H4 (cell line): ENCODE measurements at regions not wholly inside any gene's neighbourhood (a gene's known extent, or its start where the extent isn't known, plus 50 kb on each side); places are given as distances from the start of the nearest gene placed in this dataset.
"Not testable (repeated sequence)": the region's sequence is repeated elsewhere in the genome, so short reads cannot be mapped to it uniquely, and the experiment has no call there.

Experiments
- DNase-seq: peaks from one replicate; pipeline ENCODE4 v3.0.0-alpha.2; 2015; ENCODE audit warnings: low spot score

- DNase-seq: peak; percentile 14
Measured at GRCh38 chr1:74818241-74818640, 85.3 kb downstream of the TYW3 start.

DNA sequence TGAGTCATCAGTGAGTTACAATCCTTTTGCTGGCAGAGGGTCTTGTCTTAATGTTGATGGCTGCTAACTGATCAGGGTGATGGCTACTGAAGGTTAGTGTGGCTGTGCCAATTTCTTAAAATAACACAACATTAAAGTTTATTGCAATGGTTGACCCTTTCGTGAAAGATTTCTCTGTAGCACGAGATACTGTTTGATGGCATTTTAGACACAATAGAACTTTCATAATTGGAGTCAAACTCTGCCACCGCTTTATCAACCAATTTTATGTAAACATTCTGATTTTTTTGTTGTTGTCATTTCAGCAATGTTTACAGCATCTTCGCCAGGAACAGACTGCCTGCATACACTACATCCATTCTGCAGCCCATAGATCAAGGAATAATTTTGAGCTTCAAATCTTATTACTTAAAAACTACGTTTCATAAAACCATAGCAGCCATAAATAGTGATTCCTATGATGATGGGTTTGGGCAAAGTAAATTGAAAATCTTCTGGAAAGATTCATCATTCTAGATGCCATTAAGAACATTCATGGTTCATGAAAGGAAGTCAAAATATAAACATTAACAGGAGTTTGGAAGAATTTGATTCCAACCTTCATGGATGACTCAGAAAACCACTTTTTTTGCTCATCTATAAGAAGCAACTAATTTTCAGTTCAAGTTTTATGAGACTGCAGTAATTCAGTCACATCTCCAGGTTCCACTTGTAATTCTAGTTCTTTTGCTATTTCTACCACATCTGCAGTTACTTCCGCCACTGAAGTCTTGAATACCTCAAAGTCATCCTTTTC, 85.9 kb downstream of the TYW3 start:
- peak; percentile 55 for DNase-seq

DNA sequence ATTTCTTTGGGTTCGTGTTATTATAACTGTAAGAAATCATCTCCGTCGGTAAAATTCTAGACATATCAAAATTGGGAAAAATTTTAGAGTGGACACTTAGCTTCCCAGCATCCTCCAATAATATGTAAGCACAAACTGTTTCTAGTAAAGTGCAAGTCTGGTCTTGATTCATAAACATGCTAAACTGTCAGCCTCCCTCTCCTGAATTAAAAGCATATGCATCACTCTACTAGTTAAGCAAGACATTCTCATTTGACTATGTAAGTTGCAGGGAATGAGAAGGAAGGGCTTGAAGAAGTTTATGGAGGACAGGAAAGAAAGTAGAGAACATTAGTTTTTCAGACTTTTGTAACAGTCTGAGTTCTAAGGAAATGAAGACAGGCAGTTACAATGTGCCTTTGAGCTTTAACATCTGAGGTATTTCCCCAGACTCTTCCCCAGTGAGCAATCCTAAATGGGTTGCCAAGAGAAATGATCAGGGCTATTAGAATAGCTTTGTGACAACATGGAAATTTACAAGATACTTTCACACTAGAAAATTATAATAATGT, 90.0 kb downstream of the TYW3 start:
- no peak for DNase-seq

GRCh38 chr1:74824497-74825107, 91.7 kb downstream of the TYW3 start:
- no peak for DNase-seq

- DNase-seq: no peak
Measured at GRCh38 chr1:74830766-74831165, 97.8 kb downstream of the TYW3 start.

DNA sequence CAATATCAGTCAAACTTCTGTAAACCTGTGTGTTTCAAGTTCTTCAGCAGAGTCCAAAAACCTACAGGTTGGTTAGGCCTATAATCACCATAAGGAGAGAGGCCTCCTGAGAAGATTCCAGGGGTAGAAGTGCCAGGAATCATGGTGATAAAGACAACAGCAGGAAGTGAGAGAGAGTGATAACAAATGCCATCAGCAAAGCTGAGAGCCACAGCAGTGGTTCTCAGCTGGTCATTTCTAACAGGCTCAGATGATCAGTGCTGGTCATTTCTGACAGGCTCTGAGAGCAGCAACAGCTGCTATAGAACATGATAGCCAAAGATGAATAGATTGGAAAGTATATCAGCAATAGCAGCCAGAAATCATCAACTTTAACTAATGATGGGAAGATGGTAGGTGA, 101.3 kb downstream of the TYW3 start:
- DNase-seq: no peak

DNA sequence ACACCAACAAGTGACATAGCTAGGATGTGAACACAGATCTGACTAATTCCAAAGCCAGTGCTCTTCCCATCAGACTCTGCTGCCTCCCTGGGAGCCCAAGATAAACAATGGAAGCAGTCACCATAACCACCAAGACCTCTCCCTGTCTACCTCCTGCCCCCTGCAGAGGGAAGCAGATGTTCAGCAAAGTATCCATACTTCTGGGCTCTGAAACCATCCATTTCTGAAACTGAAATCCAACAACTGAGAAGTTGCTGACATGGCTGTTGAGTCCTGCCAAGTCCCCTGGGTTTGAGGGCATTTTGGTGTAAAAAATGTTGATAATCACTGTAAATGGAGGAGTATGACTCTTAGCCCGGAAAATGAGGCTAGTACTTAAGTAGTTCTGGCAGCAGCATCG, 102.1 kb downstream of the TYW3 start:
- DNase-seq: peak; percentile 93

- DNase-seq: no peak
Measured at GRCh38 chr1:74842726-74843125, 109.8 kb downstream of the TYW3 start.

DNA sequence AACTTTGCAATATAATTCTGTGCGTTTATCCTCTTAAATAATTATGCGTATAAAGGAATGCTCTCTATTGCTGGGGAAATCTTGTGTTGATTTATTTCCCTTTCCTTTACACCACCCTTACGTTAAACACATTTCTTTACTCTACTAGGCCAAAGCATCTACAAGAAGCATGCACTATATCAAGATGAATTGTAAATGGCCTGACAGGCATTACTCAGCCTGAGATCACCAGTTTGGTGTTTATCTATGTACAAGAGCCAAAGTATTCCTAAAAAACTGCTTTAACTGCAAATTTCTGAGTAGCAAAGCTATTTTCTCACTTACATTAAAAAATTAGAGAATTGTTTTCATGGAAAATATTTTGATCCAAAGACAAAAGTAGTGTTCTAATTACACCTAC, 114.8 kb downstream of the TYW3 start:
- no peak for DNase-seq

DNA sequence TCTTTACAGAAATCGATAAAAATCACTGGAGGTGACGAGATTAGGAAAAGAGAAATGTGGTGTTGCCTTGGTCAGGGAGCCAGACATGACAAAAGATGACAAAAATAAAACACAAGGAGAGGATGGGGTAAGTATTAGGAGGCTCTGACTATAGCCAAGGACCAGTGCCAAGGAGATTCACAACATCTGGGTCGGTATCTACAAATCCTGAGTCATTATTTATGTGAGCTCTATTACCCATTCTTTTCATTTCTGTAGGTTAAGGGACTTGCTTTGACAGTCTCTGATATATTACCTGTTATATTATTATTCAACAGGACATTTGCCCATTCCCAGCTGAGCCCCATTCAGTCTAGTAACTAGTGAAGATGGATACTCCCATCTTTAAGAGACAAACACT, 120.8 kb downstream of the TYW3 start:
- no peak for DNase-seq

GRCh38 chr1:74856174-74856573, 123.2 kb downstream of the TYW3 start:
- no peak for DNase-seq

DNA sequence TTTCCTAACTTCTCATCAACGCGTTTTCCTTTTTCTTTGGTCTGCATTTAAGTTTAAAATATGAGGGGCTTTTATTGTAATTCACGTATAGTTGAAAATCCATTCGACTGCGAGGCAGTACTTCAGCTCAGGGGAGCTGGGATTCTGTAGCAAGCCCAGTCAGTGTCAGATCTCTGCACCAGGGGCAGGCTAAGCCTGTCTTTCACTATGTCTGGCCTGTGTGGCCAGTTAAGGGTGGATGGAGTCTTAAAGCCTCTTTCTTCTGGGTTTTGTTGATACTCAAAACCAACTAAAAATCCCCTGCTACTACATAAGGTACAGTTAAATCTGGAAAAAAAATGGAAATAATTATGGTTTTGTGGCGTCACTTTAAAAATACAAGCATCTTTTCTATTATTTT, 124.7 kb downstream of the TYW3 start:
- DNase-seq: peak; percentile 23

- DNase-seq: peak; percentile 79
Measured at GRCh38 chr1:74858136-74858535, 125.2 kb downstream of the TYW3 start.

- DNase-seq: no peak
Measured at GRCh38 chr1:74861867-74862266, 128.9 kb downstream of the TYW3 start.

DNA sequence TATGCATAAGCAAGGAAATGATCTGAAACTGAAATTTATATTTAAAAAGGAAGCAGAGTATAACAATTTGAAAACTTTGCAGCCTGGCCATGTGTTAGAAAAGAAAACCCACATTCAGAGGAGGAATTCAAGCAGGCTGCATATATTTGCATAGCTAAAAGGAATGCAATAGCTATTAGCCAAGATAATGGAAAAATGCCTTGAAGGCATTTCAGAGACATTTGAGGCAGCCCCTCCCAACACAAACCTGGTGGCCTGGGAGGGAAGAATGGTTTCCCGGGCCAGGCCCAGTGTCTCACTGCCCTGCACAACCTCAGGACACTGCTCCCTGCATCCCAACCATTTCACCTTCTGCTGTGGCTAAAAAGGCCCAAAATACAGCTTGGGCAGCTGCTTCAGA, 136.8 kb downstream of the TYW3 start:
- no peak for DNase-seq

GRCh38 chr1:74877366-74877765, 144.4 kb downstream of the TYW3 start:
- not testable (repeated sequence) for DNase-seq

GRCh38 chr1:74895411-74895810, 162.5 kb downstream of the TYW3 start:
- no peak for DNase-seq

DNA sequence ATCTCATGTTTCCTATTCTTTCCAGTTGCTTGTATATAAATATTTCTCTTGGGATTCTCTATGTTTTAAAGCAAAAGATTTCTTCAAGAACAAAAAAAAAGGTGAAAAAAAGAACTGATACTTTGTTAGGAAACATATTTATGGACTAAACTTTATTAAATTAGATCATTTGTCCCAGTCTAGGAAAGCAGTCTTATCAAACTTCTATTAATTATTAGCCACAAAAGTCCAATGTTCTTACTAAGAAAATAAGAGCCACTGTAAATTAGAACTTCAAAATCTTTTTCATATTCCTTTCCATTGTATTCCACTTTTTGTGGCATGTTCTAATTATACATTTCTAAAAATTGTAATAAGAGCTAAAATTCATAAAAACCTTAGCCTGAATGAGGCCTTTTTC, 175.2 kb downstream of the TYW3 start:
- no peak for DNase-seq

GRCh38 chr1:74908797-74909196, 175.8 kb downstream of the TYW3 start:
- DNase-seq: no peak

DNA sequence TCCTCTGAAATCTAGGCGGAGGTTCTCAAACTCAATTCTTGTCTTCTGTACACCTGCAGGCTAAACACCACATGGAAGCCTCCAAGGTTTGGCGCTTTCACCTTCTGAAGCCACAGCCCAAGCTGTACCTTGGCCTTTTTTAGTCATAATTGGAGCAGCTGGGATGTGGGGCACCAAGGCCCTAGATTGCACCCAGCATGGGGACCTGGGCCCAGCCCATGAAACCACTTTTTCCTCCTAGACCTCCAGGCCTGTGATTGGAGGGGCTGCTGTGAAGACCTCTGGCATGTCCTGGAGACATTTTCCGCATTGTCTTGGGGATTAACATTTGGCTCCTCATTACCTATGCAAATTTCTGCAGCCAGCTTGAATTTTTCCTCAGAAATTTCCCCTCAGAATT, 181.0 kb downstream of the TYW3 start:
- no peak for DNase-seq

- DNase-seq: peak; percentile 65
Measured at GRCh38 chr1:74933500-74933899, 200.5 kb downstream of the TYW3 start.

- no peak for DNase-seq
Measured at GRCh38 chr1:74935446-74935845, 198.7 kb upstream of the LHX8 start.

- DNase-seq: peak; percentile 73
Measured at GRCh38 chr1:74937176-74937575, 197.0 kb upstream of the LHX8 start.
